ENCODE measurements at regions not wholly inside any gene's neighbourhood (a gene's known extent, or its start where the extent isn't known, plus 50 kb on each side); places are given as distances from the start of the nearest gene placed in this dataset.

DNA sequence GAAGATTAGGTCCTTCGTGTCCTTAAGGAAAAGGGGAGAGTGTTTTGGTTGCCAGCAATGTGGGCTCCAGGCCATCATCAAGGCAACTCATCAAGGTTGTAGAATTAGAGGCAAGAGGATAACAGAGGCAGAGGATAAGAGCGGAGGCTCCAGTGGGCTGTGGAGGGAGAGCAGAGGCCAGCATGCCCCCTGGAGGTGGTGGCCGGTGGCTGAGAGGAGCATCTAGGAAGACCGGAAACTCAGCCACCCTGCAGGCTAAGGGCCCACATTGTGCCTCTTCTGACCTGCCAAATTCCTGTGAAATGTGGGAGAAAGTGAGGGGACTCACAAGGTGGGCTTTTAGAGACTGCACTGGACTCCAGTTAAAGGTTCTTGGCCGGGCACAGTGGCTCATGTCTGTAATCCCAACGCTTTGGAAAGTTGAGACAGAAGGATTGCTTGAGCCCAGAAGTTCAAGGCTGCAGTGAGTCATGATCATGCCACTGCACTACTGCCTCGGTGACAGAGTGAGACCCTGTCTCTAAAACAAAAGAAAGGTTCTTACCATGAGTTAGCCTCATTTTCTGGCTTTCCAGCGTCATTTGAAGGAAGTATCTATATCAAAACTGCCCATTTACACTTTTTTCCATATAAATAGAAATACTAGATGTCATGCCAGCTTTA, 62.7 kb upstream of the ADORA2B start:
- Histone ChIP-seq H3K36me3 (no peaks in the 10 kb centered on the region), H3K27ac (peak overlapping the region in 7 of 12 donors; percentile 14 to 71 (median 40)), H3K9me3 (no peaks in the 10 kb centered on the region), H3K4me1 (peaks cover 0 to 15% (median 0%) of the 10 kb centered on the region in 12 donors), H3K27me3 (no peaks in the 10 kb centered on the region), H3K4me3 (no peak overlapping the region)
- 85 to 90% (median 86%) methylated on average over 8 of the region's 8 CpGs for WGBS, 4 donors
- no peak for TF ChIP-seq POLR2A (IDR thresholded peaks at IDR 0.05)
- TF ChIP-seq, protein P1, sequence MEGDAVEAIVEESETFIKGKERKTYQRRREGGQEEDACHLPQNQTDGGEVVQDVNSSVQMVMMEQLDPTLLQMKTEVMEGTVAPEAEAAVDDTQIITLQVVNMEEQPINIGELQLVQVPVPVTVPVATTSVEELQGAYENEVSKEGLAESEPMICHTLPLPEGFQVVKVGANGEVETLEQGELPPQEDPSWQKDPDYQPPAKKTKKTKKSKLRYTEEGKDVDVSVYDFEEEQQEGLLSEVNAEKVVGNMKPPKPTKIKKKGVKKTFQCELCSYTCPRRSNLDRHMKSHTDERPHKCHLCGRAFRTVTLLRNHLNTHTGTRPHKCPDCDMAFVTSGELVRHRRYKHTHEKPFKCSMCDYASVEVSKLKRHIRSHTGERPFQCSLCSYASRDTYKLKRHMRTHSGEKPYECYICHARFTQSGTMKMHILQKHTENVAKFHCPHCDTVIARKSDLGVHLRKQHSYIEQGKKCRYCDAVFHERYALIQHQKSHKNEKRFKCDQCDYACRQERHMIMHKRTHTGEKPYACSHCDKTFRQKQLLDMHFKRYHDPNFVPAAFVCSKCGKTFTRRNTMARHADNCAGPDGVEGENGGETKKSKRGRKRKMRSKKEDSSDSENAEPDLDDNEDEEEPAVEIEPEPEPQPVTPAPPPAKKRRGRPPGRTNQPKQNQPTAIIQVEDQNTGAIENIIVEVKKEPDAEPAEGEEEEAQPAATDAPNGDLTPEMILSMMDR (IDR thresholded peaks at IDR 0.05) = no peak
- DNase-seq = no peak
- ATAC-seq = peak in 1 of 4 donors; percentile 14
- intact Hi-C loops (cut with DNase I) = no loop called here

DNA sequence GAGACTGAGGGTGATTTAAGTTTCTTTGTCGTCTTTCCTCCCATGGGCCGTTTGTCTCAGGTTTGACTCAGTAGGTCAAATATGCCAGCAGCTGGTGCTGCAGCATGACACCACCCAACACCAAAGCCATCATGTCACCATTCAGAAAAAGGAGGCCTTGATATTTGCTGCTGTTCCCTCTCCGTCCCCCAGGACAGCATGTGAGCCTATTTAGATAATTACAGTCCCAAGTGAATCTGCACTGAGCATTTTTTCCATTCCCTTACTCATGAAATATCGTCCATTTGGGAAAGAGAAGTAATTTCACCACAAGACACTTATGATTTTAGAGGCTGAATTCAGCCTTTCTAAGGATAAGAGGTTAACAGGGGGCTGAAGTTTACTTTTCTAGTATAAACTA, 62.2 kb upstream of the ADORA2B start:
- no peaks in the 10 kb centered on the region for H3K36me3 ChIP-seq
- peak in 2 of 4 donors; percentile 50 to 68 for ATAC-seq
- no peaks in the 10 kb centered on the region for H3K27me3 ChIP-seq
- peaks cover 0 to 15% (median 0%) of the 10 kb centered on the region in 12 donors for H3K4me1 ChIP-seq
- H3K9me3 ChIP-seq = no peaks in the 10 kb centered on the region
- peak in 1 of 5 donors; percentile 36 for DNase-seq
- H3K4me3 ChIP-seq = no peak overlapping the region
- peak overlapping the region in 7 of 12 donors; percentile 3 to 71 (median 32) for H3K27ac ChIP-seq
- intact Hi-C loops (cut with DNase I) = no loop called here
- TF ChIP-seq POLR2A (IDR thresholded peaks at IDR 0.05) = no peak
- TF ChIP-seq, protein P1 (IDR thresholded peaks at IDR 0.05) = peak in 1 of 12 donors; percentile 9
- WGBS, 4 donors = 64 to 75% (median 72%) methylated on average over 4 of the region's 4 CpGs

DNA sequence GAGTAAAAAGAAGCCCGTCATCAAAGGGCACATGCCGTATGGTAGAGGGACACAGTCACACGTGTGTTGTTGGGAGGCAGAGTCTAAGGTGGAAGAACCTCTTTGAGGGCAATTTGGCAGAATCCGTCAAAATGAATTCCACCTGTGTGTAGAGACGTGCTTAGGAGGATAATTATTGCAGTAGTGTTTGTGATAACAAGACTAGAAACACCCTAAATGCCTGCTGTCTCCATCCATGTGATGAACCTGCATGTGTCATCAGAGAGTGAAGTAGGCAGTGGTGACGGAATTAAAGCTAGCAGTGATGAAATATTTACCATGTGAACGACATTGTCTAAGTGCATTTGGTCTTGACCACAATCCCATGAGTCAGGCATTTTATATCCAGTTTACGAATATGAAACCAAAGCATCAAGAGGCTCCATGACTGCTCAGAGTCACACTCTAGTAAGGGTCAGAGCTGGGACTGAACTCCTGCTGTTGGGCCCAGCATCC, 61.3 kb upstream of the ADORA2B start:
- DNase-seq (no peak), ATAC-seq (peak in 1 of 4 donors; percentile 15)
- intact Hi-C loops (cut with DNase I) = no loop called here
- no peaks in the 10 kb centered on the region for H3K27me3 ChIP-seq
- H3K9me3 ChIP-seq = no peaks in the 10 kb centered on the region
- no peak overlapping the region for H3K4me3 ChIP-seq
- no peak for TF ChIP-seq POLR2A (IDR thresholded peaks at IDR 0.05)
- TF ChIP-seq, protein P1 (IDR thresholded peaks at IDR 0.05) = no peak
- H3K4me1 ChIP-seq = peaks cover 0 to 15% (median 0%) of the 10 kb centered on the region in 12 donors
- WGBS, 4 donors = 88 to 94% (median 90%) methylated on average over 8 of the region's 8 CpGs
- H3K36me3 ChIP-seq = no peaks in the 10 kb centered on the region
- H3K27ac ChIP-seq = peak overlapping the region in 6 of 12 donors; percentile 3 to 71 (median 48)

DNA sequence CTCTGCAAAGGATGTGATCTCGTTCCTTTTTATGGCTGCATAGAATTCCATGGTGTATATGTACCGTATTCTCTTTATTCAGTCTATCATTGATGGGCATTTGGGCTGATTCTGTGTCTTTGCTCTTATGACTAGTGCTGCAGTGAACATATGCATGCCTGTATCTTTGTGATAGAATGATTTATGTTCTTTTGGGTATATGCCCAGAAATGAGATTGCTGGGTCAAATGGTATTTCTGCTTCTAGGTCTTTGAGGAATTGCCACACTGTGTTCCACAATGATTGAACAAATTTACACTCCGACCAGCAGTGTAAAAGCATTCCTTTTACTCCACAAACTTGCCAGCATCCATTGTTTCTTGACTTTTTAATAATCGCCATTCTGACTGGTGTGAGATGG, 60.2 kb upstream of the ADORA2B start:
- intact Hi-C loops (cut with DNase I) = no loop called here
- H3K4me1 ChIP-seq = peaks cover 0 to 15% (median 0%) of the 10 kb centered on the region in 12 donors
- no peak overlapping the region for H3K4me3 ChIP-seq
- no peaks in the 10 kb centered on the region for H3K9me3 ChIP-seq
- DNase-seq = no peak
- TF ChIP-seq, protein P1 (IDR thresholded peaks at IDR 0.05) = no peak
- TF ChIP-seq POLR2A (IDR thresholded peaks at IDR 0.05) = no peak
- H3K36me3 ChIP-seq = no peaks in the 10 kb centered on the region
- 91 to 96% (median 94%) methylated on average over 4 of the region's 4 CpGs for WGBS, 4 donors
- no peak overlapping the region for H3K27ac ChIP-seq
- H3K27me3 ChIP-seq = no peaks in the 10 kb centered on the region
- ATAC-seq = no peak

All from heart left ventricle (tissue), 16 donors.